GM23338 (cell line): ENCODE measurements at regions not wholly inside any gene's neighbourhood (a gene's known extent, or its start where the extent isn't known, plus 50 kb on each side); places are given as distances from the start of the nearest gene placed in this dataset.

ENCODE experiments used
- ATAC-seq: fragments of 200-7000 bp; cut with Tn5 transposase; 3 replicates; pipeline ENCODE4 v1.9.1; 2020
- DNase-seq: peaks from one replicate; pipeline ENCODE4 v3.0.0-alpha.2; 2015; ENCODE audit warnings: low spot score
- H2AFZ ChIP-seq: fragments of 200-600 bp; sonication (generic); 2 replicates; pipeline ENCODE4 v1.8.0; 2016; ENCODE audit warnings: antibody characterized with exemption, mild to moderate bottlenecking, moderate library complexity
- H3F3A ChIP-seq: fragments of 200-600 bp; sonication (generic); replicated peaks from 2 replicates; pipeline ENCODE4 v1.8.0; 2017; ENCODE audit warnings: antibody characterized with exemption, mixed run types, low read depth
- H3K27ac ChIP-seq: fragments of 200-600 bp; sonication (generic); 2 replicates; pipeline ENCODE4 v1.6.1; 2016; ENCODE audit warnings: low read depth
- H3K27me3 ChIP-seq: fragments of 200-600 bp; sonication (generic); 2 replicates; pipeline ENCODE4 v1.8.0; 2016; ENCODE audit warnings: mild to moderate bottlenecking, mixed run types, moderate library complexity; ENCODE audit not compliant: insufficient read depth
- H3K36me3 ChIP-seq: fragments of 200-600 bp; sonication (generic); 2 replicates; pipeline ENCODE4 v1.8.0; 2016; ENCODE audit warnings: mild to moderate bottlenecking; ENCODE audit not compliant: insufficient read depth
- H3K4me1 ChIP-seq: fragments of 200-600 bp; sonication (generic); 2 replicates; pipeline ENCODE4 v1.8.0; 2016; ENCODE audit warnings: mild to moderate bottlenecking, moderate library complexity; ENCODE audit not compliant: insufficient read depth
- H3K4me2 ChIP-seq: fragments of 200-600 bp; sonication (generic); 2 replicates; pipeline ENCODE4 v1.7.1; 2017; ENCODE audit warnings: mixed run types
- H3K4me3 ChIP-seq: fragments of 200-600 bp; sonication (generic); 2 replicates; pipeline ENCODE4 v1.6.1; 2016; ENCODE audit warnings: mixed run types
- H3K79me2 ChIP-seq: fragments of 200-600 bp; sonication (generic); replicated peaks from 2 replicates; pipeline ENCODE4 v1.8.0; 2017; ENCODE audit warnings: mild to moderate bottlenecking; ENCODE audit not compliant: insufficient read depth
- H3K9me2 ChIP-seq: fragments of 200-600 bp; sonication (generic); 2 replicates; pipeline ENCODE4 v1.8.0; 2017; ENCODE audit not compliant: insufficient read depth
- H4K20me1 ChIP-seq: fragments of 200-600 bp; sonication (generic); replicated peaks from 2 replicates; pipeline ENCODE4 v1.8.0; 2017; ENCODE audit warnings: mild to moderate bottlenecking; ENCODE audit not compliant: insufficient read depth
- H3K27ac Mint-ChIP-seq: 2 replicates; pipeline ENCODE4 v1.8.0; 2020; ENCODE audit warnings: inconsistent platforms, mild to moderate bottlenecking, moderate library complexity, mixed read lengths
- H3K27me3 Mint-ChIP-seq: 3 replicates; pipeline ENCODE4 v1.8.0; 2022; ENCODE audit warnings: low read depth, mild to moderate bottlenecking, moderate library complexity, mixed read lengths, inconsistent platforms; ENCODE audit not compliant: insufficient read depth, poor library complexity
- H3K36me3 Mint-ChIP-seq: 3 replicates; pipeline ENCODE4 v1.8.0; 2021; ENCODE audit warnings: low read depth, mild to moderate bottlenecking, inconsistent platforms, moderate library complexity, mixed read lengths
- H3K4me1 Mint-ChIP-seq: 3 replicates; pipeline ENCODE4 v1.8.0; 2020; ENCODE audit warnings: mild to moderate bottlenecking, inconsistent platforms, mixed read lengths
- H3K4me3 Mint-ChIP-seq: 3 replicates; pipeline ENCODE4 v1.8.0; 2021; ENCODE audit warnings: moderate library complexity, mild to moderate bottlenecking, inconsistent platforms, mixed read lengths
- H3K9me3 Mint-ChIP-seq: 3 replicates; pipeline ENCODE4 v1.8.0; 2020; ENCODE audit warnings: moderate library complexity, mild to moderate bottlenecking, inconsistent platforms, mixed read lengths
- CREB1 ChIP-seq: fragments of 250-450 bp; sonication (Bioruptor Pico); IDR thresholded peaks from 2 replicates; pipeline ENCODE4 v1.5.0; 2020; ENCODE audit warnings: low read depth, mild to moderate bottlenecking, moderate library complexity
- CTCF ChIP-seq, 2 experiments: fragments of 200-600 bp in 1 of 2; sonication (generic) in 1 of 2; conservative IDR thresholded peaks; 2 replicates each; pipeline versions ENCODE4 v1.5.1 to v1.6.1; 2016 to 2017; ENCODE audit warnings: antibody characterized with exemption in 2 of 2, low read depth in 2 of 2, mild to moderate bottlenecking in 2 of 2, moderate library complexity in 1 of 2
- ETS1 ChIP-seq: IDR thresholded peaks from 2 replicates; pipeline ENCODE4 v1.6.1; 2016; ENCODE audit warnings: antibody characterized with exemption
- EZH2 ChIP-seq: fragments of 200-600 bp; sonication (generic); IDR thresholded peaks from one replicate; pipeline ENCODE4 v1.8.0; 2017; ENCODE audit warnings: antibody characterized with exemption, mild to moderate bottlenecking, low read depth; ENCODE audit not compliant: unreplicated experiment
- EZH2phosphoT487 ChIP-seq: fragments of 200-600 bp; sonication (generic); IDR thresholded peaks from one replicate; pipeline ENCODE4 v1.8.1; 2018; ENCODE audit warnings: antibody characterized with exemption; ENCODE audit not compliant: unreplicated experiment
- JUNB ChIP-seq: IDR thresholded peaks from one replicate; pipeline ENCODE4 v1.6.1; 2016; ENCODE audit warnings: antibody characterized with exemption; ENCODE audit not compliant: unreplicated experiment
- NANOG ChIP-seq: IDR thresholded peaks from 2 replicates; pipeline ENCODE4 v1.6.1; 2016; ENCODE audit warnings: antibody characterized with exemption, borderline replicate concordance
- POLR2AphosphoS5 ChIP-seq: IDR thresholded peaks from 2 replicates; pipeline ENCODE4 v1.6.1; 2016; ENCODE audit warnings: antibody characterized with exemption, low read depth
- REST ChIP-seq: IDR thresholded peaks from one replicate; pipeline ENCODE4 v1.6.1; 2018; ENCODE audit warnings: antibody characterized with exemption; ENCODE audit not compliant: unreplicated experiment
- STAT1 ChIP-seq: IDR thresholded peaks from one replicate; pipeline ENCODE4 v1.6.1; 2016; ENCODE audit warnings: antibody characterized with exemption; ENCODE audit not compliant: unreplicated experiment
- ZNF114 ChIP-seq: fragments of 250-450 bp; sonication (Bioruptor Pico); IDR thresholded peaks from 2 replicates; pipeline ENCODE4 v1.5.0; 2020; ENCODE audit warnings: mild to moderate bottlenecking, moderate library complexity
- ZNF331 ChIP-seq: fragments of 250-450 bp; sonication (Bioruptor Pico); IDR thresholded peaks from 2 replicates; pipeline ENCODE4 v1.5.0; 2020; ENCODE audit warnings: low read depth, mild to moderate bottlenecking, moderate library complexity
- ZNF462 ChIP-seq: fragments of 250-450 bp; sonication (Bioruptor Pico); IDR thresholded peaks from 2 replicates; pipeline ENCODE4 v1.5.0; 2020; ENCODE audit warnings: mild to moderate bottlenecking, moderate library complexity

GRCh38 chr2:22843919-22844537, 541.0 kb upstream of the KLHL29 start:
- no peaks in the 10 kb centered on the region for H3K4me1 ChIP-seq
- no peak overlapping the region for H3K4me3 Mint-ChIP-seq
- no peaks in the 10 kb centered on the region for H3K4me1 Mint-ChIP-seq
- no peak overlapping the region for H3K27ac Mint-ChIP-seq
- no peaks in the 10 kb centered on the region for H3K9me3 Mint-ChIP-seq
- H3K79me2 ChIP-seq, result no peaks in the 10 kb centered on the region
- no peaks in the 10 kb centered on the region for H3K36me3 ChIP-seq
- H3K4me2 ChIP-seq, result no peak overlapping the region
- no peak overlapping the region for H3K27ac ChIP-seq
- ATAC-seq, result no peak
- no peaks in the 10 kb centered on the region for H3K27me3 Mint-ChIP-seq
- TF ChIP-seq JUNB (no peak), EZH2phosphoT487 (no peak), CTCF (conservative IDR thresholded peaks at IDR 0.05; ENCODE audit: low read depth in 2 of 2) (no peak), NANOG (no peak), ZNF462 (CRISPR knock-in tag) (no peak), REST (no peak), ETS1 (no peak), POLR2AphosphoS5 (no peak), ZNF114 (no peak), ZNF331 (CRISPR knock-in tag) (no peak), CREB1 (CRISPR knock-in tag) (no peak), STAT1 (no peak), EZH2 (no peak)
- no peak overlapping the region for H2AFZ ChIP-seq
- H3F3A ChIP-seq, result no peaks in the 10 kb centered on the region
- H3K27me3 ChIP-seq, result no peaks in the 10 kb centered on the region
- H3K9me2 ChIP-seq, result no peaks in the 10 kb centered on the region
- H4K20me1 ChIP-seq, result no peaks in the 10 kb centered on the region
- H3K4me3 ChIP-seq, result no peak overlapping the region
- DNase-seq, result no peak
- H3K36me3 Mint-ChIP-seq, result no peaks in the 10 kb centered on the region
